Choroid plexus epithelial cell (primary cell): ENCODE measurements at regions not wholly inside any gene's neighbourhood (a gene's known extent, or its start where the extent isn't known, plus 50 kb on each side); places are given as distances from the start of the nearest gene placed in this dataset.

Experiments
- DNase-seq: peaks from one replicate; pipeline ENCODE4 v3.0.0-alpha.2; 2010; ENCODE audit warnings: low read depth
- H3K4me3 ChIP-seq: 2 replicates; pipeline ENCODE4 v1.5.1; 2011; ENCODE audit warnings: low read depth, mild to moderate bottlenecking, control low read depth, low read length, moderate library complexity
- CTCF ChIP-seq: conservative IDR thresholded peaks from 2 replicates; pipeline ENCODE4 v1.5.1; 2011; ENCODE audit warnings: low read depth, mild to moderate bottlenecking, control low read depth, inconsistent platforms, low read length, moderate library complexity

- no peak overlapping the region for H3K4me3 ChIP-seq
These were observed 196.3 kb upstream of the KLF4 start for GRCh38 chr9:107685901-107686300.

GRCh38 chr9:107685376-107685775 is 195.8 kb upstream of the KLF4 start:
- DNase-seq = no peak
- no peak for TF ChIP-seq CTCF
- H3K4me3 ChIP-seq = no peak overlapping the region

More at GRCh38 chr9:107685901-107686300, 196.3 kb upstream of the KLF4 start:
- TF ChIP-seq CTCF = no peak
- DNase-seq = peak; percentile 30

GRCh38 chr9:107684224-107684623 is 194.7 kb upstream of the KLF4 start:
- DNase-seq = peak; percentile 60

GRCh38 chr9:107683566-107683965 is 194.0 kb upstream of the KLF4 start:
- no peak for DNase-seq
- H3K4me3 ChIP-seq = no peak overlapping the region
- TF ChIP-seq CTCF = no peak

More at GRCh38 chr9:107684224-107684623, 194.7 kb upstream of the KLF4 start:
- TF ChIP-seq CTCF = no peak
- no peak overlapping the region for H3K4me3 ChIP-seq

DNA sequence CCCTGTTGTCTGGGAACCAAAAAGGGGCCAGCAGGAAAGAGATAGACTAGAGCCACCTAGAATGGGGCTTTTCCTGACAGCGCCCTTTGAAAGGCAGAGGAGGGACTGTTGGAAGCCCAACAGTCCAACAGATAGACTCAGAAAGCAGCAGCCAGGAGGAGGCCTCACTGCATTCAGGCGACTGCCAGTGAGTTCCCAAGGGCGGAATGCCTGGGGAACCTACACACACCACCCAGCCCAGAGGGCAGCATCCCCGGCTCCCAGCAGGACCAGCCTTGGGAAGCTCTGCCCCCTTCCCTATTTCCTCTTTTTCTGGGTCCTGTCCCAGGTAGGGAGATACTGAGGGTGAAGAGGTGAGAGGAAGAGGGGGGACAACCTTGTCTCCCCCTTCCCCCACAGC is 192.4 kb upstream of the KLF4 start:
- TF ChIP-seq CTCF = no peak
- no peak for DNase-seq
- no peak overlapping the region for H3K4me3 ChIP-seq

DNA sequence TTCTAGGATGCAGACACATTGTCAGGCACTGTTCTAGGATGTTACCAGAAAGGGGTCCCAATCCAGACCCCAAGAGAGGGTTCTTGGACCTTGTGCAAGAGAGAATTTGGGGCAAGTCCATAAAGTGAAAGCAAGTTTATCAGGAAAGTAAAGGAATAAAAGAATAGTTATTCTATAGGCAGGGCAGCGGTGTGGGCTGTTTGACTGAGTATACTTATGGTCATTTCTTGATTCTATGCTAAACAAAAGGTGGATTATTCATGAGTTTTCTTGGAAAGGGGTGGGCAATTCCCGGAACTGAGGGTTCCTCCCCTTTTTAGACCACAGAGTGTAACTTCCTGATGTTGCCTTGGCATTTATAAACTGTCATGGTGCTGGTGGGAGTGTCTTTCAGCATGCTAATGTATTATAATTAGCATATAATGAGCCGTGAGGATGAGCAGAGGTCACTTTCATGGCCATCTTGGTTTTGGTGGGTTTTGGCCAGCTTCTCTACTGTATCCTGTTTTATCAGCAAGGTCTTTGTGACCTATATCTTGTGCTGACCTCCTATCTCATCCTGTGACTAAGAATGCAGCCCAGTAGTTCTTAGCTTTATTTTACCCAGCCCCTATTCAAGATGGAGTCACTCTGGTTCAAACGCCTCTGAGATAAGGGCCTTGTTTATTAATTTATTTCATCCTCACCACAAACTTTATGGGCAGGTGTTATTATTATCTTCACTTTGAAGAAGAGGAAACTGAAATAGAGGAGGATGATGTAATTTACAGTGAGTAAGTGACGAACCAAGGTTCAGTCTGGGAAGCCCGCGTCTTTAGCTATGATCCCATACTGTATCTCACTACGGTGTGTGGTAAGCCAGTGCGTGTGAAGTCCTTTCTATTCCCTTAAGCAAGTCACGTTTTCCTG is 186.0 kb upstream of the KLF4 start:
- TF ChIP-seq CTCF = no peak
- H3K4me3 ChIP-seq = no peak overlapping the region
- DNase-seq = no peak
